MM.1S (cell line): ENCODE measurements at regions not wholly inside any gene's neighbourhood (a gene's known extent, or its start where the extent isn't known, plus 50 kb on each side); places are given as distances from the start of the nearest gene placed in this dataset.

Experiments
- CTCF ChIP-seq: fragments of 300-600 bp; sonication (generic); IDR thresholded peaks from 2 replicates; pipeline ENCODE4 v1.5.1; 2016; ENCODE audit warnings: antibody characterized with exemption, low read length, mixed read lengths
- EZH2 ChIP-seq: fragments of 300-600 bp; sonication (generic); optimal IDR thresholded peaks from 2 replicates; pipeline ENCODE3; 2017; ENCODE audit warnings: low read depth, mild to moderate bottlenecking, antibody characterized with exemption, low read length, mixed read lengths

- TF ChIP-seq CTCF (no peak), EZH2 (no peak)
These were observed 65.5 kb upstream of the UBE3A start for GRCh38 chr15:25504307-25504706.
